ENCODE measurements at regions not wholly inside any gene's neighbourhood (a gene's known extent, or its start where the extent isn't known, plus 50 kb on each side); places are given as distances from the start of the nearest gene placed in this dataset.
"Not testable (repeated sequence)": the region's sequence is repeated elsewhere in the genome, so short reads cannot be mapped to it uniquely, and the experiment has no call there.

GRCh38 chr13:48818495-48819356 lies 157.0 kb upstream of the FNDC3A start:
- no peak for DNase-seq (ENCODE audit: low spot score)
- peak overlapping the region; percentile 45 to 81 for H3K27ac ChIP-seq
- H3K4me3 ChIP-seq = no peak overlapping the region
- TF ChIP-seq CTCF (IDR thresholded peaks at IDR 0.05) = no peak

GRCh38 chr13:48819376-48819775 lies 156.3 kb upstream of the FNDC3A start:
- peak overlapping the region in 1 of 2 donors; percentile 81 for H3K27ac ChIP-seq
- TF ChIP-seq CTCF (IDR thresholded peaks at IDR 0.05) = no peak

GRCh38 chr13:48819899-48820298 lies 155.8 kb upstream of the FNDC3A start:
- DNase-seq (ENCODE audit: low spot score) = no peak
- Histone ChIP-seq H3K27ac (no peak overlapping the region), H3K4me3 (no peak overlapping the region)
- no peak for TF ChIP-seq CTCF (IDR thresholded peaks at IDR 0.05)

More at GRCh38 chr13:48819376-48819775, 156.3 kb upstream of the FNDC3A start:
- H3K4me3 ChIP-seq = no peak overlapping the region
- no peak for DNase-seq (ENCODE audit: low spot score)

GRCh38 chr13:48823526-48823925 lies 152.2 kb upstream of the FNDC3A start:
- H3K4me3 ChIP-seq, H3K27ac ChIP-seq: not testable (repeated sequence)

GRCh38 chr13:48826039-48826438 lies 149.7 kb upstream of the FNDC3A start:
- Histone ChIP-seq H3K4me3 (no peak overlapping the region), H3K27ac (no peak overlapping the region)
- no peak for DNase-seq (ENCODE audit: low spot score)
- TF ChIP-seq CTCF (IDR thresholded peaks at IDR 0.05) = no peak

More at GRCh38 chr13:48823526-48823925, 152.2 kb upstream of the FNDC3A start:
- DNase-seq (ENCODE audit: low spot score) = not testable (repeated sequence)

GRCh38 chr13:48826922-48827454 lies 148.7 kb upstream of the FNDC3A start:
- H3K27ac ChIP-seq; H3K4me3 ChIP-seq; DNase-seq (ENCODE audit: low spot score): not testable (repeated sequence)

- H3K4me3 ChIP-seq = no peak overlapping the region
- TF ChIP-seq CTCF (IDR thresholded peaks at IDR 0.05) = no peak
- H3K27ac ChIP-seq = no peak overlapping the region
- DNase-seq (ENCODE audit: low spot score) = no peak
Measured at GRCh38 chr13:48827709-48828108, 148.0 kb upstream of the FNDC3A start.

GRCh38 chr13:48828962-48829411 lies 146.7 kb upstream of the FNDC3A start:
- Histone ChIP-seq H3K27ac (no peak overlapping the region), H3K4me3 (no peak overlapping the region)
- TF ChIP-seq CTCF (IDR thresholded peaks at IDR 0.05) = no peak
- DNase-seq (ENCODE audit: low spot score) = no peak
